HG03378 (cell line): ENCODE measurements at regions not wholly inside any gene's neighbourhood (a gene's known extent, or its start where the extent isn't known, plus 50 kb on each side); places are given as distances from the start of the nearest gene placed in this dataset.
"Not testable (repeated sequence)": the region's sequence is repeated elsewhere in the genome, so short reads cannot be mapped to it uniquely, and the experiment has no call there.

ENCODE experiments used
- ATAC-seq: cut with Tn5 transposase; IDR thresholded peaks from one replicate; pipeline ENCODE4 v1.9.1; 2021; ENCODE audit warnings: mild to moderate bottlenecking, moderate library complexity; ENCODE audit not compliant: unreplicated experiment

DNA sequence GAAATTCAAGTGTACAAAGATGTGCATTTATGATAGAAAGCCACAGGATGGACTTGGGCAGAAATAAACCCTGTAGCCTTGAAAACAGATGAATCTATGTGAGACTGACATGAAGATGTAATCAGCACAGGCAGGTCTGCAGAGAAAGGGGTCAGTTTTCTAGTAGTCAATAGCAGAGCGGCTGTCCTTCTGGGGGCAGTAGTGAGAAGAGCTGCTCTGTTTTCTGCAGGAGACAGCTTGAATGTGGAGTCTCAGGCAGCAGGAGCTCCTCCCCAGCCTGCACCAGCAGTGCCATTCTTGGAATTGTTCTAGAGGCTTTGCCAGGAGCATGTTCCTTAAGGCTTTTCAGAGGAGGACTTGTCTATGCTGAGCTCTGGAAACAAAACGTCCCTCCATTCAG is 1524.4 kb downstream of the RPIA start:
- ATAC-seq, result not testable (repeated sequence)

DNA sequence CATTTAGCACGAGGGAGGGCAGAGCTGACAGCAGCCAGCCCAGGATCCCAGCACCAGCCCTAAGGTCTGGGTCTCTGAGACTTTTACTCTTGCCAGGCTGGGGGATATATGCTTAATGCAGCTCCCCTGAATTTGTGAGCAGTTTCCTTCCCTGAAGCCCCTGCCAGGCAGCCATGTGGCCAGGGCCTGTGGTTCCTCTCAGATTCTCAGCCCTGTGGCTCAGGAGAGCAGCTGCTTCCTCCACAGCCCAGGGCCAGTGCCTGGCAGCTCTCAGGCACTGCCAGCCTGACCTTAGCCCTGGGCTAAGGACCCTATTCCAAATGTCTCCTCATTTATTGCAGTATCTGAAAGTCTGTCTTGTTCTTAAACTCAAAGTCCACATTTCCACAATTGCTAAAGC is 1525.3 kb downstream of the RPIA start:
- not testable (repeated sequence) for ATAC-seq

DNA sequence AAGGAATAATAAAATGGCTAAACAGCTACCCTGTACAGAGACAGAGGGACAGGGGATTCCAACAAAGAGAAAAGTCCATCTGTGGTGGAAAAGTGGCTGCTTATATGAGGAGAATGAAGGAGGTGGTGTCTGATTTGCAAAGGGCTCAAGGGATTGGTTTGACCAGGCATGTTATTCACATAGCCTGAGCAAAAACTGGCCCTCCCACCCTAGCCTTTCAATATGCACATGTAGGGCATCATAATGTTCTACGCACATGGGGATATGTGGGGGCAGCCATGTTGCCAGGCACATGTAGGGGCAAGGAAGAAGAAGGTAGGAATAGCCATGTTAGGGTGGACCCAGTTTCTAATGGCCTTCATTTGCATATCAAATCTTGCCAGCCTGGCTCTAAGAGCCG is 1527.1 kb downstream of the RPIA start:
- ATAC-seq, result not testable (repeated sequence)

DNA sequence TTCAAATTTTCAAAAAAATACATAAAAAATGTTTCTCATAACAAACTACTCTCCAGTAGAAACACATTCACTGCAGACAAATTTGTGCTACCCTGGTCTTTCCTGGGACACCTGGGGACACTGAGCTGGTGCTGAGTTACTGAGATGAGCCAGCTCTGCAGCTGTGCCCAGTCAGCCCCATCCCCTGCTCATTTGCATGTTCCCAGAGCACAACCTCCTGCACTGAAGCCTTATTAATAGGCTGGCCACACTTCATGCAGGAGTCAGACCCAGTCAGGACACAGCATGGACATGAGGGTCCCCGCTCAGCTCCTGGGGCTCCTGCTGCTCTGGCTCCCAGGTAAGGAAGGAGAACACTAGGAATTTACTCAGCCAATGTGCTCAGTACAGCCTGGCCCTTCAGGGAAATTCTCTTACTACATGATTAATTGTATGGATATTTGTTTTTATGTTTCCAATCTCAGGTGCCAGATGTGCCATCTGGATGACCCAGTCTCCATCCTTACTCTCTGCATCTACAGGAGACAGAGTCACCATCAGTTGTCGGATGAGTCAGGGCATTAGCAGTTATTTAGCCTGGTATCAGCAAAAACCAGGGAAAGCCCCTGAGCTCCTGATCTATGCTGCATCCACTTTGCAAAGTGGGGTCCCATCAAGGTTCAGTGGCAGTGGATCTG is 1529.3 kb downstream of the RPIA start:
- ATAC-seq, result not testable (repeated sequence)

DNA sequence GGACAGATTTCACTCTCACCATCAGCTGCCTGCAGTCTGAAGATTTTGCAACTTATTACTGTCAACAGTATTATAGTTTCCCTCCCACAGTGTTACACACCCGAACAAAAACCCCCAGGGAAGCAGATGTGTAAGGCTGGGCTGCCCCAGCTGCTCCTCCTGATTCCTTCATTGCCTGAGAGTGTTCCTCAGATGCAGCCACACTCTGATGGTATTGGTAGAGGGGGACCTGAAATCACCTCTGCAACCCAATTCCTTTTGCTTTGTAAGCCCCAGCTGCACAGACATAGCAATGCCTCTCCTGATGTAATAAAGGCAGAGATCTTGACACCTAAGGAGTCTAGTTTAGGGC is 1529.8 kb downstream of the RPIA start:
- no peak for ATAC-seq

DNA sequence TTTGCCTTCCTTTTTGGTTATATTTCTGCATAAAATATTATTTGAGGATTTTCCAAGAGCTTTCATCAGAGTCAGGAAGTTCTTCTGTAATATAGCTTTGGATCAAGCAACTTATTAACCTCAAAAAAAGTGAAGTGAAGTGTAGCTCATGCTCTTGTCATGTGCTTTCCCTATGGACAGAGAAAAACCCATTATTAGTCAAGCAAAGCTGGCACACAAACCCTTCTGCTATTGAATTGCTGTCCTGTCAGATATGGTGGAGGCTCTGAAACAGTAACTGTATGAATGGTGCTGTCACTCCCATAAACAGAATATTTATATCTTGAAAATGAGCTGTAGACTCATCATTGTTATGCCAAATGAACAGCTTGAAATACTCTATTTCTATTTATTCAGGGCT is 1533.3 kb downstream of the RPIA start:
- ATAC-seq, result not testable (repeated sequence)

DNA sequence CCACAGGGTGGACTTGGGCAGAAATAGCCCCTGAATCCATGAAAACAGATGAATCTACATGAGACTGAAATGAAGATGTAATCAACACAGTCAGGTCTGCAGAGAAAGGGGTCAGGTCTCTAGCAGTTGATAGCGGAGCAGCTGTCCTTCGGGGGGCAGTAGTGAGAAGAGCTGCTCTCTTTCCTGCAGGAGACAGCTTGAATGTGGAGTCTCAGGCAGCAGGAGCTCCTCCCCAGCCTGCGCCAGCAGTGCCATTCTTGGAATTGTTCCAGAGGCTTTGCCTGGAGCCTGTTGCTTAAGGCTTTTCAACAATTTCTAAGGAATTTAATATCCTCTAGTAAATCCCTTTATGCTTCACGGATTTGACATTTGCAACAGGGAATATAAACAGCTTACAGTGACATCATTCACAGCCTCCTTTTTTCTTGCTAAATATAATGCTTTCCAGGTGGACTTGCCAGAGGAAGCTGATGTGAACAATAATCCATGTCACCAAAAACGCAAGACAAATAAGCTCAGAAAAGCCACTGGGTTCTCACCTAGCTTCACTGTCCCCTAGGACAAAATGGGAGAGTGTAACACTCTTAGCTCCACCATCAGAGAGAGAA is 1535.1 kb downstream of the RPIA start:
- ATAC-seq, result not testable (repeated sequence)

DNA sequence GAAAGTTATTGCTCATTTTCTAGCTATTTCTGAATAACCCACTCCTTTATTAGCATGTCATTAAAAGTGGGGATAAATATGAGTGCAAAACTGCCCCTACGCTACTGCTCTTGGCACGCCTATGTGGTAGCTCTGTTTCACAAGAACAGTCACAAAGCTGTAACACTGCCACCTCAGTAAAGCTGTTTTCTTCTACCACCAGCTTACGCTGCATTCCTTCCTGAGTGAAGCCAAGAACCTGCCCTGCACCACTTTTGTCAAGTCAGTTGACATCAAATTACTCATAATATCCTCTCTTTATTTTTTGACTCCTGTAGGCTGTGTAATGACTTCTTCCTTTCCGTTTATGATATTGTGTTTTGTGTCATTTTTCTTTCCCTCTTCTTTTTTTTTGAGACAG is 1539.7 kb downstream of the RPIA start:
- ATAC-seq, result not testable (repeated sequence)

DNA sequence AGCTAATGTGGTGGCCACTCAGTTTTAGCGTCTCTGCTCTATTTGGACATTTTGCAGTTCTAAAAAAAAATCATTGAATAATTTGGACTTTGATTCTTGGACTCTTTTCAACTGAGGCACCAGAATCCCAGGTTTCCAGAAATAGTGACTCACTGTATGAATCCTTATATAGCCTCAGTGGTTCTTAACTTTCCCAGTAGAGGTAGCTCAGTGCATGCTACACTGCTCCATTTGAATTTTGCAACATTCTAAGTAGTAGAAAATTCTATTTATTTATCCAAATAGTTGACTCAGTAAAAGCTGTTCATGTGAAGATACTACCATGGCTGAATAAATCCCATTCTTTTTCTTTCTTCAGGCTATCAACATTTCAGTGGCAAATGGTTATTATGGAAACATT is 1544.0 kb downstream of the RPIA start:
- ATAC-seq, result not testable (repeated sequence)

DNA sequence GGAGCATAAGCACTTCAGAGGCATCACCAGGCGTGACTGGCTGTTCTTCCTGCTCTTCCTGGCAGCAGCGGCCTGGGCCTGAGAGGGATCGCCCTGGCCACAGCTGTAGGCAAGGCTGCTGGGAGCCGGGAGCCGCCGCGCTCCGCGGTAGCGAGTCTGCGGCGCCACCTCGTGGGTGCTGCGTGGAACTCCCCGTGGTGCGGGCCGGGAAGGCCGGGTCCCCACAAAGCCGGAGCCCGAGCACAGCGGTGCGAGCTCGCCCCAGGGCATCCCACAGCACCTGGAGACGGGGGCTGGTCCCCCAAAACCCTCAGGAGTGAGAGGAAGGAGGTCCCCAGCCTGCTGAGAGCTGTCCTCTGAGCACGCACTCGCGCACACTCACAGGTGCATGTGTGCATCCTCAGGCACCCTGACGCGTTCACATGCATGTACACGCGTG is 1546.5 kb downstream of the RPIA start:
- not testable (repeated sequence) for ATAC-seq

DNA sequence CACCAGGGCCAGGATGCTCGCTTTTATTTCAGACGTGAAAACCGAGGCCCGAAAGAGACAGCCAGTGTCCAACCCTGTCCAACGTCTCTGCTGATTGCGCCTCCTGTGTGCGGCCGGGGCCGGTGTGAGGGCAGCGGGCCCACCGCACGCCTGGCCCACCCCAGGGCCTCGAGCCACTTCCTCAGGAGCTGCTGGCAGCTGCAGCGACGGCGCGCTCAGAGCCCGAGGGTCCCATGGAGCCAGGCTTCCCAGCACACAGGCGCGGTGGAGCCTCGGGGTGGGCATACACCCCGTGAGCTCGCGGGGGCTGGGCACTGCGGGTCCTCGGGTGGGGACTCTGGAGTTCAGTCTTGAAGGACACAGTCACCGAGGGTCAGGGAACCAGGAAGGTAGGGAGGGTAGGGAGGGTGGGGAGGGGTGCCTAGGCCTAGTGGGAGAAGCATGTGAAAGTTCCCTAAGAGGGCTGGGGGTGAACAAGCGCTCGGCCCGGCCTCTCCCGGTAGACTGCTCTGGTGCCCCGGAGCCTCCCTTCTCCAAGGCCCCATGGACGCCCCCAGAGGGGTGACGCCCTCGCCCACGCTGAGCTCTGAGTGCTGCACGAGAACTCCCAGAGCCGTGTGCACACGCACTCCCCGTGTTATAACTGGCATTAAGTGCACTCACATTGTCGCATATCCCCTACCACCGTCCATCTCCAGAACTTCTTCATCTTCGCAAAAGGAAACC is 1547.2 kb downstream of the RPIA start:
- ATAC-seq, result not testable (repeated sequence)

DNA sequence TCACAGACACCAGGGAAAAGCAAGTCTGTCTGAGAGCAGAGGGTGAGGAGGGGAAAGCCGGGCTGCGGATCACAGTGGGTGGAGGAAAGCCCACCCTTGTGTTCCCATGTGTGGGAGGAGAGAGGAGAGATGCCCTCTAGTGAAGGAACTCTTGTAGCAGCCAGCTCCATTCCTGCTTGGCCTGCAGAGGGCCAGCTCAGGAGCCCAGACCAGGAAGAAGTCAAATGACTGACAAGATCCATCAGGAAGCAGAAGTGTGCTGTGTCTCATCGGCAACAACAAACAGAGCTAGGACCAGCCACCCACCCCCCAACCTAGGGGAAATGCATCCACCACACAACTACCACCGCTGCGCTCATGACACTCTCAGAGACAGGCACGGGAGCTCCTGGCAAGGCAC is 1548.3 kb downstream of the RPIA start:
- not testable (repeated sequence) for ATAC-seq

DNA sequence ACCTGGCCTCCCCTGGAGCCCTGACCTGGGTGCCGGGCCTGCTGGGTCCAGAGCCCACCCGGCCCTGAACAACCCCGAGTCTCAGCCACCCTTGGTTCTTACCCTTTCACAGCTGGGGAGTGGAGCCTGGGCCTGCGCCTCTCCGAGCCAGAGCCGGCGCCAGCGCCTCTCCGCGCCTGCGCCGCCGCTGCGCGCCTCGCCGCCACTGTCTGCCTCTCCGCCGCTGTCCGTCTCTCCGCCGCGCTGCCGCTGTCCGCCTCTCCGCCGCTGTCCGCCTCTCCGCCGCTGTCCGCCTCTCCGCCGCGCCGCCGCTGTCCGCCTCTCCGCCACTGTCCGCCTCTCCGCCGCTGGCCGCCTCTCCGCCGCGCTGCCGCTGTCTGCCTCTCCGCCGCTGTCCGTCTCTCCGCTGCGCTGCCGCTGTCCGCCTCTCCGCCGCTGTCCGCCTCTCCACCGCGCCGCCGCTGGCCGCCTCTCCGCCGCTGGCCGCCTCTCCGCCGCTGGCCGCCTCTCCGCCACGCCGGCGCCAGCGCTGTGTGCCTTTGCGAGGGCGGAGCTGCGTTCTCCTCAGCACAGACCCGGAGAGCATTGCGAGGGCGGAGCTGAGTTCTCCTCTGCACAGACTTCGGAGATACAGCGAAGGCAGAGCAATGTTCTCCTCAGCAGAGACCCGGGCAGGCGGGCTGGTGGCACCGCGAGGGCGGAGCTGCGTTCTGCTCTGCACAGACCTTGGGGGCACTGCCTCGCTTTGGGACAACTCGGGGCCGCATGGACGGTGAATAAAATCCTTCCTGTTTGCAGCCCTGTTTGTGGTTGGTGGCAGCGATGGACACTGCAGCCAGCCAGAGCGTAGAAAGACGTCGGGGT is 1553.7 kb downstream of the RPIA start:
- ATAC-seq, result not testable (repeated sequence)

DNA sequence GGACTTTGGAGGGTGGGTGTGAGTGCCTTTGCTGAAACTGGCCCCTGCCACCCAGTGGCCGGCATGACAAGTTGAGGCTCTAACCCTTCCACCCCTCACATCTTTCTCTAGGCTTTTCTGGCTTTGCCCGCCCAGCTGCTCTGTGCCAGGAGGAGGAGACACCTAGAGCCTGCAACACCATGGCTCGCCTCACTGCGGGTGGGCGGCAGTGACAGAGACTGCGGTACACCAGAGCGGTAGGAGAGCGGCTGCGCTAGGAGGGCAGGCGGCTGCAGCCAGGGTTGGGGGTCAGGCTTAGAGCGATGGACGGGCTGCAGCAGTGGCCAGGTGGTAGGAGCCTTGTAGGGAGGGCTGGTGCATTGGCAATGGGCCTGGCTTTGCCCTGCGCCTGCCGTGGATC is 1556.9 kb downstream of the RPIA start:
- not testable (repeated sequence) for ATAC-seq

DNA sequence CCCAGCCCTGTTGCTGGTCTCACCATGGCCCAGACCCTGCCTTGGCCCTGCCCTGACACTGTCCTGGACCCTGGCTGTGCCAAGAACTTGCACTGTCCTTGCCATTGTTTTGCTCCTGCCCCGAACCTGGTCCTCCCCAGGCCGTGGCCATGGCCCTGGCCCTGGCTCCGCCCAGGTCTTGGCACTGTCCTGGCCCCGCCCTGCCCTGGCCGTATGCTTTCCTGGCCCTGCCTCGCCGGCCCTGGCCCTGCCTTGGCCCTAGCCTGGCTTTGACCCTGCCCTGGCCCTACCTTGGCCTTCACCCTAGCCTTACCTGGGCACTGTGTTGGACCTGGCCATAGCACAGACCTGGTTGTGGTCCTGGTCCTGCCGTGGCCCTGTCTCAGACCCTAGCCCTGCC is 1558.9 kb downstream of the RPIA start:
- ATAC-seq, result not testable (repeated sequence)

DNA sequence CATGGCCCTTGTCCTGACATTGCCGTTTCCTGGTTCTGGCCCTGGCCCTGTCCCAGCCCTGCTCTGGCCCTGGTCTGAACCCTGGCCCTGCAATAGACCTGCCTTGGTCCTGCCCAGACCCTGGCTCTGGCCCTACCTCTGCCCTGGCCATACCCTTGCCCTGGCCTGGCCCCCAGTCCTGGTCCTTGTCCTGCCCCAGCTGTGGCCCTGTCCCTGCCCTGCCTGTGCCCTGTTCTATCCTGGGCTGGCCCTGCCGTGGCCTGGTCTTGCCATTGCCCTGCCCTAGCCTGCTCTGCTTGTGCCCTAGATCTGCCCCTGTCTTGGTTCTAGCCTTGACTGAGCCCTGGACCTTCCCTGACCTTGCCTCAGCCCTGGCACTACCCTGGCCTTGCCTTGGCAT is 1560.1 kb downstream of the RPIA start:
- ATAC-seq, result not testable (repeated sequence)

DNA sequence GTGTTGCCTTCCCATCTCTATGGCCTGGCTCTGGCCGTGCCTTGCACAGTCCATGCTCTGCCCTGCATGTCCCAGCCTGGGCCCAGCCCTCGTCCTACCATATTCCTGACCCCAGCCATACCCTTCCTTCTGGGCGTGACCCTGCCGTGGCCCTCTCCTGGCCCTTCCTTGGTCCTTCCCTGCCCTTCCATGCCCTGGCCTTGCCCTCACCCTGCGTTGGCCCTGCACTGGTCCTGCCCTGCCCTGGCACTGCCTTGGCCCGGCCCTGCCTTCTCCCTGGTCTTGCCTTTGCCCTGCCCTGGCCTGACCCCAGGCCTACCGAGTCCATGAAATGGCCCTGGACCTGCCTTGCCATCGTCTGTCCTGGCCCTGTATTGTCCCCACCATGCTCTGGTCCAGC is 1561.8 kb downstream of the RPIA start:
- not testable (repeated sequence) for ATAC-seq

DNA sequence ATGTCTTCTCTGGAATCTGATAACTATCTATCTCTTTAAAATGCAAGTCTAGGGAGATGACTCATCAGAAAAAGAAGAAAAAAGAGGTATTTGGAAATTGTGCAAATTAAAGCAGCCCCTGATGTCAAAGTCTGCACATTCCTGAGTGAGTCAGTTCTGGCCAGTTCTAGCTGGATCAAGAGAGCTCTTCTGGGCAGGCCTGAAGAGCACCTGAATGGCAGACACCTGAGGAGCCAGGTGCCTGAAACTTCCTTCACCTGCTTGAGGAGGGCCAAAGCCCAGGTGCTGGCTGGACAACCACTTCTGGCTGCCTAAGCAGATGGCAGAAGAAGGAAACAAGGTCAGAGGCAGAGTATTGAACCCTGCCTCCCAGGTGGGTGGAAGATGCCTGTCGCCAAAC is 1575.4 kb downstream of the RPIA start:
- ATAC-seq, result not testable (repeated sequence)

DNA sequence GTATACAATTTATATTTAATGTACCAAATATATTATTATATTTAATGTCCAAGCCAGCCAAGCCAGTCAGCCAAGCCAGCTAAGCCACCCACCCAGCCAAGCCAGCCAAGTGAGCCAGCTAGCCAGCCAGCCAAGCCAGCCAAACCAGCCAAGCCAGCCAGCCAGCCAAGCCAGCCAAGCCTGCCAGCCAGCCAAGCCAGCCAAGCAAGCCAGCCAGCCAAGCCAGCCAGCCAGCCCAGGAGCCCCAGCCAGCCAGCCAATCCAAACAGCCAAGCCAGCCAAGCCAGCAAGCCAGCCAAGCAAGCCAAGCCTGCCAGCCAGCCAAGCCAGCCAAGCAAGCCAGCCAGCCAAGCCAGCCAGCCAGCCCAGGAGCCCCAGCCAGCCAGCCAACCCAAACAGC is 1596.3 kb downstream of the RPIA start:
- not testable (repeated sequence) for ATAC-seq

DNA sequence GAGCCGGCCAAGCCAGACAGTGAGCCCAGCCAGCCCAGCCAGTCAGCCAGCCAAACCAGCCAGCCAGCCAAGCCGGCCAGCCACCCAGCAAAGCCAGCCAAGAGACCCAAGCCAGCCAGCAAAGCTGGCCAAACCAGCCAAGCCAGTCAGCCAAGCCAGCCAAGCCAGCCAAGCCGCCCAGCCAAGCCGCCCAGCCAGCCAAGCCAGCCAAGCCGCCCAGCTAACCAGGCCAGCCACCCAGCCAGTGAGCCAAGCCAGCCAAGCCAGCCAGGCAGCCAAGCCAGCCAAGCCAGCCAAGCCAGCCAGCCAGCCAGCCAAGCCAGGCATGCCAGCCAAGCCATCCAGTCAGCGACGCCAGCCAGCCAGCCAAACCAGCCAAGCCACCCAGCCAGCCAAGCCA is 1596.9 kb downstream of the RPIA start:
- ATAC-seq, result not testable (repeated sequence)
